GM18502 (cell line): ENCODE measurements at regions not wholly inside any gene's neighbourhood (a gene's known extent, or its start where the extent isn't known, plus 50 kb on each side); places are given as distances from the start of the nearest gene placed in this dataset.

ENCODE experiments used
- ATAC-seq: cut with Tn5 transposase; IDR thresholded peaks from one replicate; pipeline ENCODE4 v1.9.1; 2021; ENCODE audit warnings: mild to moderate bottlenecking; ENCODE audit not compliant: unreplicated experiment, poor library complexity

- no peak for ATAC-seq
Observed at GRCh38 chr16:79662669-79663313, 62.3 kb upstream of the MAF start.

- ATAC-seq: no peak
Observed at GRCh38 chr16:79662122-79662521, 61.6 kb upstream of the MAF start.

DNA sequence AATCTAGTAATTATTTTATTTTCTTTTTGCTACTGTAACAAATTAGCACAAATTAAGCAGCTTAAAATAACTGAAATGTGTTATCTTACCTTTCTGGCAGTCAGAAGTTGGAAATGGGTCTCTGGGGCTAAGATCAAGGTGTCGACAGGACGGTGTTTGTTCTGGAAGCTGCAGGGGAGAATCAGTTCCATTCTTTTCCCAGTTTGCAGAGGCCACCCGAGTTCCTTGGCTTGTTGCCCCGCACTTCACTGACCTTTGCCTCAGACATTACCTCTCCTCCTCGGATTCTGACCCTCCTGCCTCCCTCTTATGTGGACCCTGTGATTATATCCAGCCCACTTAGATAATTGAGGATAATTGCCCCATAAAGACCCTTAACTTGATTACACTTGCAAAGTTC lies 61.0 kb upstream of the MAF start:
- no peak for ATAC-seq

DNA sequence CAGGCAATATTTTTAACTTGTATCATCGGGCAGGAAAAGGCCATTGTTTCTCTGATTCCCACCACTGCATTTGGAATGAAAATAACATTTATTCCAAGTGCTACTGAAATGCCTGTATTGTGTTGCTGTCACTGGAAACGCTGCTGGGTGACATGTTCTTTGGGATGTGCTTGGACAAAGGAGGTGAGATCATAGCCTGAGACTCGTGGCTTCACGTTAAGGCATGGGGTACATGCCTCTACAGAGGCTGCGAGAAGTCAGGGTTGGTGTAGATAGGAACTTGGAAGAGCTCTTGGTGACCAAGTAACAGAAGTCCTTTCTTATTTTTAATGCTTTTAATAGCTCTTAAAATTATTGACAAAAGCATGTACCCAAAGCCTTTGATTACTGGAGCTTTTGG lies 58.8 kb upstream of the MAF start:
- ATAC-seq: no peak

DNA sequence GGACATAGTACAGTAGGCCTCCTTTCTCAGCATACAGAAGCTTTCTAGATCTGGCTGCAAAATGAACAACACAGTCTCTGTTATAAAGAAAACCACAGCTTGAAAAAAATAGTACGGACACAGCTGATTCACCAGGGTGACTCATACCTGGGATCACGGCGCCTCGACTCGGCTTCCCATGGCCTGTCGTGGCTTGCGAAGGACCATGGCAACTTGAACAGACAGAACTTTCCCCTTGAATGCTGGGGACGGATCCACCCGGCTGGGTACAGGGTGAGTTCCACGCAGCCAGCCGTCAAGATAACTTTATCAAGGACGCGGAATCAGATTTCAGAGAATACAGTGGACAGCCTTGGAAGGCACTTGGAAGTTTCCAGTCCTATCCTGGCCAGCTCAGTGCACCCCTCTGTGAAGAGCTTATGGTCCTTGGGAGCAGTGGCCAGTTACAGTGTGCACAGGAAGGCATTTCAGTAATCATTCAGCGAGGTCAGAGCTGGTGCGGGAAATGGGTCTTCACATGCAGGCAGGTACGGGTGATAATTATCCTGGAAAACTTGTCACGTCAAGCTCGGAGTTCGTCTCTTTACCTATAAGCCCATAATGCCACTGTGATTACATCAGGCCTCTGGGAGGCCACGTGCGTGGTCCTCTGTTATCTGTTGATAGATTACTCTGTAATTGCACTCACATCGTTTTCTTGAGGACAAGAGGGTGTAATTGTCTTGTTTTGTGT lies 57.9 kb upstream of the MAF start:
- no peak for ATAC-seq

DNA sequence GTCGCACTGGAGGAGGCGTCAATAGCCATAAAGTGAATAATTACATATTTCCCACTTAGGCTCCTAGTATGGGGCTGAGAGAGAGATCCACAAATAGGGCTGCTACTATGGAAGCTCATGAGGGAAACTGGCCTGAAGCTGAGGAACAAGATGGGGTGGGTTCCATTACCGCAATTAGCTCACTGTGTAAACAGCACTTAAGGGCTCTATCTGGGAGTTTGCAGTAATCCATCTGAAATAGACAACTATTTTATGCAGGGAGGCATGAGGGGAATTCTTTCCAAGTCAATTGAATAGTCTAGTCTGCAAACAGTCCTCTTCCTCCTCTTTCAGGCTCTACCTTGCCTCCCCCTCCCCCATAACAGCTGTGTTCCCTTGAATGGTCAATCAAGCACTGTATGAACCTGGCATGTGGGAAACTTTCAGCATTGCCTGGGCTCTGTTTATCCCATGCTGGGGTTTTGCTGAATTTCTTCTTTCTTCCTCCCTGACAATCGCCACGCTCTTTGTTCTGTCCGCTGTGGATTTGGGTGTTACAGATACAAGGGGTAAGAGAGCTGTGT lies 56.1 kb upstream of the MAF start:
- ATAC-seq: no peak

- no peak for ATAC-seq
Observed at GRCh38 chr16:79653373-79653891, 52.9 kb upstream of the MAF start.

- no peak for ATAC-seq
Observed at GRCh38 chr16:79651363-79651762, 50.8 kb upstream of the MAF start.
